Upper lobe of left lung (tissue), 6 donors: ENCODE measurements at regions not wholly inside any gene's neighbourhood (a gene's known extent, or its start where the extent isn't known, plus 50 kb on each side); places are given as distances from the start of the nearest gene placed in this dataset.

Source experiments
- ATAC-seq, 2 donors: fragments of 200-7000 bp; cut with Tn5 transposase; one replicate each; pipeline ENCODE4 v1.9.1; 2022; ENCODE audit warnings: mild to moderate bottlenecking in 2 of 2, moderate library complexity in 2 of 2; ENCODE audit not compliant: low FRiP score in 2 of 2
- DNase-seq, 2 donors: peaks; one replicate each; pipeline ENCODE4 v3.0.0-alpha.2; 2019 to 2020
- H3K27ac ChIP-seq, 4 donors: fragments of 200-600 bp; sonication (generic); one replicate each; pipeline ENCODE4 v1.5.1; 2016 to 2019
- H3K27me3 ChIP-seq, 4 donors: fragments of 200-600 bp; sonication (generic); one replicate each; pipeline ENCODE4 v1.5.1; 2017 to 2019
- H3K36me3 ChIP-seq, 4 donors: fragments of 200-600 bp; sonication (generic); one replicate each; pipeline ENCODE4 v1.5.1; 2016 to 2019
- H3K4me1 ChIP-seq, 4 donors: fragments of 200-600 bp; sonication (generic); one replicate each; pipeline ENCODE4 v1.5.1; 2018 to 2019
- H3K4me3 ChIP-seq, 4 donors: fragments of 200-600 bp; sonication (generic); one replicate each; pipeline ENCODE4 v1.5.1; 2017 to 2019; ENCODE audit warnings: mild to moderate bottlenecking in 2 of 4, moderate library complexity in 1 of 4
- H3K9me3 ChIP-seq, 4 donors: fragments of 200-600 bp; sonication (generic); one replicate each; pipeline ENCODE4 v1.5.1; 2018 to 2019
- EP300 ChIP-seq, 4 donors: sonication (generic); formaldehyde crosslinking; IDR thresholded peaks; one replicate each; pipeline ENCODE4 v1.5.1; 2017; ENCODE audit warnings: antibody characterized with exemption in 4 of 4, control low read depth in 2 of 4
- POLR2A ChIP-seq, 4 donors: fragments of 450-650 bp; IDR thresholded peaks; one replicate each; pipeline ENCODE4 v1.5.1; 2016 to 2017; ENCODE audit warnings: antibody characterized with exemption in 4 of 4, mild to moderate bottlenecking in 2 of 4
- POLR2AphosphoS5 ChIP-seq, 2 donors: sonication (generic); formaldehyde crosslinking; IDR thresholded peaks; one replicate each; pipeline ENCODE4 v1.5.1; 2017; ENCODE audit warnings: antibody characterized with exemption in 2 of 2
- WGBS, 2 donors: methylation state at CpG; one replicate each; pipeline ENCODE4 v1.1.5; 2017 to 2018; 5-methylcytosine and 5-hydroxymethylcytosine counted together
- TF ChIP-seq, protein P1 (sequence below), 6 experiments: fragments of 450-650 bp in 4 of 6; fragments of 200-600 bp in 2 of 6; sonication (generic) in 2 of 6; IDR thresholded peaks; one replicate each; pipeline ENCODE4 v1.5.1; 2016 to 2019; ENCODE audit warnings: antibody characterized with exemption in 6 of 6
- donor health status: DM: no; HTN: no; CAD: no; lungs with moderate emphysema.
- donor health status: DM: no; HTN: yes; CAD: no; lungs with severe emphysema.

DNA sequence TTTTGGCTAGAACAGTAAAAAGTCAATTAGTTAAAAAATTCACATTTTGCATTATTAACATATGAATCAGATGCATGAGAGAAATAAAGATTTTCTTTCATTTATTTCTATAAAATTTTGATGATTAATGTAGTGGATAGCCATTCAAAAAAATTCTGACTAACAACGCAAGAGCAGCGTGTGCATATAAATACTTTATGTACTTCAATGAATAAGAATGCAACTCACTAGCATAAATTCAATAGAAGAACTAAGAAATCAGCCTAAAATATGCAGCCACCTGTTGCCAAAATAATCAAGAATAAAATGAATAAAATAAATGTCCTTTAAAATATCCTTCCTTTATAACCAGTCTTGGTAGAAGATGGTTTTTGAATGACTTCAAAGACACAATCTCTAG, 471.9 kb downstream of the PDGFC start:
- 88 to 96% methylated on average over 2 of the region's 2 CpGs for WGBS, 2 donors
- TF ChIP-seq POLR2A (IDR thresholded peaks at IDR 0.05) (no peak), POLR2AphosphoS5 (IDR thresholded peaks at IDR 0.05) (no peak), EP300 (IDR thresholded peaks at IDR 0.05) (no peak)
- TF ChIP-seq, protein P1, sequence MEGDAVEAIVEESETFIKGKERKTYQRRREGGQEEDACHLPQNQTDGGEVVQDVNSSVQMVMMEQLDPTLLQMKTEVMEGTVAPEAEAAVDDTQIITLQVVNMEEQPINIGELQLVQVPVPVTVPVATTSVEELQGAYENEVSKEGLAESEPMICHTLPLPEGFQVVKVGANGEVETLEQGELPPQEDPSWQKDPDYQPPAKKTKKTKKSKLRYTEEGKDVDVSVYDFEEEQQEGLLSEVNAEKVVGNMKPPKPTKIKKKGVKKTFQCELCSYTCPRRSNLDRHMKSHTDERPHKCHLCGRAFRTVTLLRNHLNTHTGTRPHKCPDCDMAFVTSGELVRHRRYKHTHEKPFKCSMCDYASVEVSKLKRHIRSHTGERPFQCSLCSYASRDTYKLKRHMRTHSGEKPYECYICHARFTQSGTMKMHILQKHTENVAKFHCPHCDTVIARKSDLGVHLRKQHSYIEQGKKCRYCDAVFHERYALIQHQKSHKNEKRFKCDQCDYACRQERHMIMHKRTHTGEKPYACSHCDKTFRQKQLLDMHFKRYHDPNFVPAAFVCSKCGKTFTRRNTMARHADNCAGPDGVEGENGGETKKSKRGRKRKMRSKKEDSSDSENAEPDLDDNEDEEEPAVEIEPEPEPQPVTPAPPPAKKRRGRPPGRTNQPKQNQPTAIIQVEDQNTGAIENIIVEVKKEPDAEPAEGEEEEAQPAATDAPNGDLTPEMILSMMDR (IDR thresholded peaks at IDR 0.05), result no peak

GRCh38 chr4:156497486-156497885, 474.1 kb downstream of the PDGFC start:
- DNase-seq (no peak), ATAC-seq (no peak)
- TF ChIP-seq POLR2A (IDR thresholded peaks at IDR 0.05), result no peak
- TF ChIP-seq EP300 (IDR thresholded peaks at IDR 0.05), result no peak
- TF ChIP-seq, protein P1 (IDR thresholded peaks at IDR 0.05), result no peak
- no peak for TF ChIP-seq POLR2AphosphoS5 (IDR thresholded peaks at IDR 0.05)
- H3K36me3 ChIP-seq, result no peaks in the 10 kb centered on the region
- H3K4me1 ChIP-seq, result no peaks in the 10 kb centered on the region
- H3K9me3 ChIP-seq, result no peaks in the 10 kb centered on the region
- H3K27ac ChIP-seq, result no peak overlapping the region
- no peaks in the 10 kb centered on the region for H3K27me3 ChIP-seq
- whole genome bisulfite sequencing, 2 donors, result 94% methylated on average over 6 of the region's 6 CpGs
- H3K4me3 ChIP-seq, result no peak overlapping the region

More for the DNA sequence above, 471.9 kb downstream of the PDGFC start:
- no peaks in the 10 kb centered on the region for H3K36me3 ChIP-seq
- no peaks in the 10 kb centered on the region for H3K4me1 ChIP-seq
- H3K27ac ChIP-seq, result no peak overlapping the region
- H3K27me3 ChIP-seq, result no peaks in the 10 kb centered on the region
- no peak for ATAC-seq
- DNase-seq, result no peak
- H3K9me3 ChIP-seq, result no peaks in the 10 kb centered on the region
- H3K4me3 ChIP-seq, result no peak overlapping the region

DNA sequence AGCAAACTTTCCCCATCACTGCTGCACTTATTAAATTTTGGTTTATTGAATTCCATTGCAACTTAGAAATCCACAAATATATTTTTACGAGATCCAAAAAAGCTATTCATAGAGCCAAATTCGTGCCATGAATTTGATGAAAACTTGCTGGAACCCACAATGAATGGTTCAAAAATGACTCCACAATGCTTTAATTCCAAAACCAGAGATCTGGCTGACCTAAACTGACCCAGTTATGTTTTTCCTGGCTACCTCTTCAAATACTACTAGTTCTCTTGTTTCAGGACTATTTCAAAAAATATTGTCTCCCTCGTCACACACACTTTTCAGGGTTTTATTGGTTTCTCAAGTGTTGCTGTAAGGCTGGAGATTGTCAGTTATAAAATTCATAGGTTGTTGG, 474.8 kb downstream of the PDGFC start:
- no peaks in the 10 kb centered on the region for H3K36me3 ChIP-seq
- no peaks in the 10 kb centered on the region for H3K9me3 ChIP-seq
- DNase-seq, result no peak
- H3K4me1 ChIP-seq, result no peaks in the 10 kb centered on the region
- WGBS, 2 donors, result 69 to 88% methylated on average over 3 of the region's 3 CpGs
- peak in 1 of 2 donors; percentile 46 for ATAC-seq
- no peak overlapping the region for H3K27ac ChIP-seq
- no peaks in the 10 kb centered on the region for H3K27me3 ChIP-seq
- no peak overlapping the region for H3K4me3 ChIP-seq
- no peak for TF ChIP-seq EP300 (IDR thresholded peaks at IDR 0.05)
- no peak for TF ChIP-seq POLR2A (IDR thresholded peaks at IDR 0.05)
- TF ChIP-seq, protein P1 (IDR thresholded peaks at IDR 0.05), result no peak
- TF ChIP-seq POLR2AphosphoS5 (IDR thresholded peaks at IDR 0.05), result no peak

DNA sequence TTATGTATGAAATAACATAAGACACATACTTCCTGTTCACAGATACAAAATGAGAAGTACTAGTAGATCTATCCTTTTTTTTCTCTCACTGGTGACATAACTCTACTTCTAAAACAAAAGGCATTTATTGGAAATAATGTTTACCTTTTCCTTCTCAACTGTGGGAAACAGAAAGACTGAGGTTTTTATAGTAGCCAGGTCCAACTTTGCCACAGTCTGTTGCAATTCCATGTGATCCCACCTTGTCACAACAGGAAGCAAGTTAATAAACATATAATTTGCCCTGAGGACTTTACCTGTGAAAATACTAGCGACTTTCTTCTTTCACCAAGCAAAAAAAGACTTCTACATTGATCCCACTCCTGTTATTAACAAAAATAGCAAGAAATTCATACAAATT, 475.8 kb downstream of the PDGFC start:
- Histone ChIP-seq H3K27ac (no peak overlapping the region), H3K36me3 (no peaks in the 10 kb centered on the region), H3K9me3 (no peaks in the 10 kb centered on the region), H3K4me3 (no peak overlapping the region), H3K27me3 (no peaks in the 10 kb centered on the region), H3K4me1 (no peaks in the 10 kb centered on the region)
- no peak for TF ChIP-seq EP300 (IDR thresholded peaks at IDR 0.05)
- TF ChIP-seq POLR2A (IDR thresholded peaks at IDR 0.05), result no peak
- no peak for TF ChIP-seq POLR2AphosphoS5 (IDR thresholded peaks at IDR 0.05)
- TF ChIP-seq, protein P1 (IDR thresholded peaks at IDR 0.05), result no peak
- no peak for DNase-seq
- no peak for ATAC-seq
- 55 to 67% methylated on average over 1 of the region's 1 CpG for WGBS, 2 donors

GRCh38 chr4:156495091-156495490, 476.5 kb downstream of the PDGFC start:
- Histone ChIP-seq H3K9me3 (no peaks in the 10 kb centered on the region), H3K36me3 (no peaks in the 10 kb centered on the region), H3K27me3 (no peaks in the 10 kb centered on the region), H3K27ac (no peak overlapping the region), H3K4me3 (no peak overlapping the region), H3K4me1 (no peaks in the 10 kb centered on the region)
- ATAC-seq (no peak), DNase-seq (no peak)
- no peak for TF ChIP-seq POLR2AphosphoS5 (IDR thresholded peaks at IDR 0.05)
- TF ChIP-seq, protein P1 (IDR thresholded peaks at IDR 0.05), result no peak
- TF ChIP-seq POLR2A (IDR thresholded peaks at IDR 0.05), result no peak
- TF ChIP-seq EP300 (IDR thresholded peaks at IDR 0.05), result no peak
